ENCODE measurements at regions not wholly inside any gene's neighbourhood (a gene's known extent, or its start where the extent isn't known, plus 50 kb on each side); places are given as distances from the start of the nearest gene placed in this dataset.

- Histone ChIP-seq H3K4me1 (replicated peaks in 1 of 2; ENCODE audit: control insufficient read depth in 2 of 2, insufficient read depth in 2 of 2, low read length in 2 of 2) (no peaks in the 10 kb centered on the region), H3K4me3 (no peak overlapping the region), H3K4me2 (ENCODE audit: insufficient read depth, low read length) (no peak overlapping the region), H3K79me2 (ENCODE audit: control insufficient read depth, insufficient read depth, low read length) (no peaks in the 10 kb centered on the region), H3K36me3 (ENCODE audit: control insufficient read depth, insufficient read depth, low read length) (no peaks in the 10 kb centered on the region), H3K27me3 (ENCODE audit: control insufficient read depth in 2 of 2, insufficient read depth in 2 of 2, low read length in 2 of 2) (peaks cover 0 to 10% of the 10 kb centered on the region in 2 experiments; a peak in 3 of 5 replicates), H3K9me1 (ENCODE audit: control insufficient read depth, insufficient read depth, low read length) (no peaks in the 10 kb centered on the region), H2AFZ (ENCODE audit: low read depth, low read length) (no peak overlapping the region), H4K20me1 (replicated peaks; ENCODE audit: control insufficient read depth, insufficient read depth, low read length) (no peaks in the 10 kb centered on the region), H3K9ac (ENCODE audit: insufficient read depth in 1 of 2, low read depth in 2 of 2, low read length in 2 of 2) (no peak overlapping the region), H3K9me3 (replicated peaks; ENCODE audit: control insufficient read depth, insufficient read depth, low read depth, low read length) (no peaks in the 10 kb centered on the region), H3K27ac (ENCODE audit: extremely low read depth, low read depth, low read length) (no peak overlapping the region)
- CTCF ChIA-PET (ENCODE audit: low intra/inter-chr PET ratio) = no interaction called here
- POLR2A ChIA-PET = no interaction called here
- in situ Hi-C loops (cut with MboI) = no loop called here
- ATAC-seq (no peak), DNase-seq (ENCODE audit: extremely low read depth in 1 of 4, low spot score in 3 of 4) (no peak), FAIRE-seq (no peak)
- intact Hi-C loops (cut with micrococcal nuclease) = no loop called here
- WGBS (ENCODE audit: insufficient coverage, low coverage, missing lambda C conversion rate) = 0% methylated on average over 3 of the region's 3 CpGs
- no TSS peak for BruUV-seq (replicated peaks)
- TF ChIP-seq, protein P1, sequence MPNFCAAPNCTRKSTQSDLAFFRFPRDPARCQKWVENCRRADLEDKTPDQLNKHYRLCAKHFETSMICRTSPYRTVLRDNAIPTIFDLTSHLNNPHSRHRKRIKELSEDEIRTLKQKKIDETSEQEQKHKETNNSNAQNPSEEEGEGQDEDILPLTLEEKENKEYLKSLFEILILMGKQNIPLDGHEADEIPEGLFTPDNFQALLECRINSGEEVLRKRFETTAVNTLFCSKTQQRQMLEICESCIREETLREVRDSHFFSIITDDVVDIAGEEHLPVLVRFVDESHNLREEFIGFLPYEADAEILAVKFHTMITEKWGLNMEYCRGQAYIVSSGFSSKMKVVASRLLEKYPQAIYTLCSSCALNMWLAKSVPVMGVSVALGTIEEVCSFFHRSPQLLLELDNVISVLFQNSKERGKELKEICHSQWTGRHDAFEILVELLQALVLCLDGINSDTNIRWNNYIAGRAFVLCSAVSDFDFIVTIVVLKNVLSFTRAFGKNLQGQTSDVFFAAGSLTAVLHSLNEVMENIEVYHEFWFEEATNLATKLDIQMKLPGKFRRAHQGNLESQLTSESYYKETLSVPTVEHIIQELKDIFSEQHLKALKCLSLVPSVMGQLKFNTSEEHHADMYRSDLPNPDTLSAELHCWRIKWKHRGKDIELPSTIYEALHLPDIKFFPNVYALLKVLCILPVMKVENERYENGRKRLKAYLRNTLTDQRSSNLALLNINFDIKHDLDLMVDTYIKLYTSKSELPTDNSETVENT (CRISPR knock-in tag; IDR thresholded peaks at IDR 0.05) = no peak
- TF ChIP-seq HLTF (IDR thresholded peaks at IDR 0.05) (no peak), ZKSCAN1 (IDR thresholded peaks at IDR 0.05; ENCODE audit: low read depth, low read length) (no peak), ZNF77 (CRISPR knock-in tag; IDR thresholded peaks at IDR 0.05) (no peak), ERF (CRISPR knock-in tag; IDR thresholded peaks at IDR 0.05) (no peak), ARID4B (CRISPR knock-in tag; IDR thresholded peaks at IDR 0.05) (no peak)
These were observed 54.7 kb upstream of the RBM47 start for GRCh38 chr4:40684404-40684803.

Measured in K562 (cell line).